CD14-positive monocyte (primary cell): ENCODE measurements at regions not wholly inside any gene's neighbourhood (a gene's known extent, or its start where the extent isn't known, plus 50 kb on each side); places are given as distances from the start of the nearest gene placed in this dataset.

Experiments
- DNase-seq, 3 donors: peaks; one replicate each; pipeline ENCODE4 v3.0.0-alpha.2; 2011 to 2022
- H2AFZ ChIP-seq: 2 replicates; pipeline ENCODE4 v1.6.0; 2012; ENCODE audit warnings: mild to moderate bottlenecking, low read depth, low read length, inconsistent platforms; ENCODE audit not compliant: insufficient read depth, poor library complexity, severe bottlenecking
- H3K27ac ChIP-seq, 2 donors: 1 replicate in 1 of 2; 2 replicates in 1 of 2; pipeline ENCODE4 v1.5.1; 2012 to 2013; ENCODE audit warnings: low read length in 2 of 2, control low read depth in 1 of 2, inconsistent platforms in 1 of 2, low read depth in 1 of 2, mild to moderate bottlenecking in 1 of 2
- H3K27me3 ChIP-seq, 2 donors: one replicate each; pipeline versions ENCODE4 v1.6.0 to v1.6.1; 2011 to 2013; ENCODE audit warnings: low read length in 2 of 2; ENCODE audit not compliant: control insufficient read depth in 2 of 2, insufficient read depth in 2 of 2
- H3K36me3 ChIP-seq, 2 donors: replicated peaks in 1 of 2; 1 replicate in 1 of 2; 2 replicates in 1 of 2; pipeline versions ENCODE4 v1.5.1 to v1.6.1; 2012 to 2013; ENCODE audit warnings: low read length in 2 of 2, control low read depth in 1 of 2, inconsistent platforms in 1 of 2, mild to moderate bottlenecking in 1 of 2; ENCODE audit not compliant: insufficient read depth in 2 of 2, control insufficient read depth in 1 of 2
- H3K4me1 ChIP-seq, 2 donors: 1 replicate in 1 of 2; 2 replicates in 1 of 2; pipeline versions ENCODE4 v1.5.1 to v1.6.1; 2012 to 2013; ENCODE audit warnings: low read length in 2 of 2, control low read depth in 1 of 2, inconsistent platforms in 1 of 2, mild to moderate bottlenecking in 1 of 2, moderate library complexity in 1 of 2; ENCODE audit not compliant: insufficient read depth in 2 of 2, control insufficient read depth in 1 of 2
- H3K4me2 ChIP-seq: replicated peaks from 2 replicates; pipeline ENCODE3; 2012; ENCODE audit warnings: low read length, moderate library complexity, mild to moderate bottlenecking; ENCODE audit not compliant: poor library complexity, severe bottlenecking; ENCODE audit errors: extremely low read depth
- H3K4me3 ChIP-seq, 3 experiments: fragments of 200-600 bp in 1 of 3; sonication (generic) in 1 of 3; replicated peaks in 1 of 3; 1 replicate in 2 of 3; 2 replicates in 1 of 3; pipeline ENCODE4 v1.5.1; 2011 to 2013; ENCODE audit warnings: low read length in 3 of 3, mild to moderate bottlenecking in 3 of 3, control low read depth in 2 of 3, low read depth in 2 of 3, inconsistent platforms in 1 of 3, moderate library complexity in 1 of 3
- H3K79me2 ChIP-seq: 2 replicates; pipeline ENCODE4 v1.6.0; 2012; ENCODE audit warnings: mild to moderate bottlenecking, control low read depth, inconsistent platforms, low read length, moderate library complexity; ENCODE audit not compliant: insufficient read depth
- H3K9ac ChIP-seq: 2 replicates; pipeline ENCODE4 v1.6.0; 2017; ENCODE audit warnings: low read length, mild to moderate bottlenecking; ENCODE audit not compliant: insufficient read depth, poor library complexity, severe bottlenecking
- H3K9me3 ChIP-seq, 2 donors: replicated peaks in 1 of 2; 1 replicate in 1 of 2; 2 replicates in 1 of 2; pipeline versions ENCODE4 v1.5.1 to v1.6.1; 2012 to 2013; ENCODE audit warnings: low read length in 2 of 2, control low read depth in 1 of 2; ENCODE audit not compliant: control insufficient read depth in 1 of 2, insufficient read depth in 1 of 2
- H4K20me1 ChIP-seq: 2 replicates; pipeline ENCODE4 v1.6.0; 2012; ENCODE audit warnings: mild to moderate bottlenecking, low read length, control low read depth, moderate library complexity; ENCODE audit not compliant: insufficient read depth
- H3K27ac Mint-ChIP-seq, 7 donors: one replicate each; pipeline ENCODE4 v1.8.0; 2020; ENCODE audit warnings: mild to moderate bottlenecking in 7 of 7, mixed read lengths in 7 of 7, moderate library complexity in 6 of 7, inconsistent platforms in 2 of 7
- H3K27me3 Mint-ChIP-seq, 3 donors: one replicate each; pipeline ENCODE4 v1.8.0; 2021 to 2022; ENCODE audit warnings: low read depth in 3 of 3, mild to moderate bottlenecking in 3 of 3, mixed read lengths in 3 of 3, moderate library complexity in 3 of 3, inconsistent platforms in 1 of 3
- H3K36me3 Mint-ChIP-seq, 2 donors: one replicate each; pipeline ENCODE4 v1.8.0; 2020; ENCODE audit warnings: mixed read lengths in 2 of 2, inconsistent platforms in 1 of 2, mild to moderate bottlenecking in 1 of 2
- H3K4me1 Mint-ChIP-seq: one replicate; pipeline ENCODE4 v1.8.0; 2020; ENCODE audit warnings: mild to moderate bottlenecking, mixed read lengths
- H3K4me3 Mint-ChIP-seq, 2 donors: one replicate each; pipeline ENCODE4 v1.8.0; 2020; ENCODE audit warnings: mild to moderate bottlenecking in 2 of 2, mixed read lengths in 2 of 2, moderate library complexity in 1 of 2
- H3K9me3 Mint-ChIP-seq, 7 donors: one replicate each; pipeline ENCODE4 v1.8.0; 2020 to 2022; ENCODE audit warnings: mixed read lengths in 7 of 7, mild to moderate bottlenecking in 6 of 7, moderate library complexity in 6 of 7, inconsistent platforms in 2 of 7
- CTCF ChIP-seq: fragments of 200-600 bp; IDR thresholded peaks from one replicate; pipeline ENCODE4 v1.8.0; 2022; ENCODE audit warnings: antibody characterized with exemption, mild to moderate bottlenecking
- WGBS: methylation state at CpG from one replicate; pipeline ENCODE4 v1.1.5; 2013; ENCODE audit warnings: missing lambda C conversion rate; ENCODE audit not compliant: insufficient coverage; 5-methylcytosine and 5-hydroxymethylcytosine counted together
- intact Hi-C, 2 donors: fragments of 100-400 bp; cut with micrococcal nuclease; formaldehyde crosslinking; loops; one replicate each; pipeline versions ENCODE4 v1.15.0 to v1.15.1; 2023

- intact Hi-C loops: no loop called here
- TF ChIP-seq CTCF: no peak
- Mint-ChIP-seq H3K4me1 (no peaks in the 10 kb centered on the region), H3K27ac (no peak overlapping the region), H3K9me3 (peaks cover 0 to 8% (median 2%) of the 10 kb centered on the region in 7 donors), H3K36me3 (no peaks in the 10 kb centered on the region), H3K4me3 (no peak overlapping the region), H3K27me3 (no peaks in the 10 kb centered on the region)
- Histone ChIP-seq H3K27me3 (no peaks in the 10 kb centered on the region), H4K20me1 (no peaks in the 10 kb centered on the region), H2AFZ (no peak overlapping the region), H3K79me2 (no peaks in the 10 kb centered on the region), H3K4me3 (no peak overlapping the region), H3K9ac (no peak overlapping the region), H3K36me3 (no peaks in the 10 kb centered on the region), H3K27ac (no peak overlapping the region), H3K4me1 (no peaks in the 10 kb centered on the region), H3K4me2 (no peak overlapping the region), H3K9me3 (peaks cover 0 to under 1% of the 10 kb centered on the region in 2 donors)
- no peak for DNase-seq
- WGBS: no CpG with 5 or more reads among the region's 2 CpGs
Measured at GRCh38 chr15:46723308-46723707, 994.0 kb upstream of the SEMA6D start.

- H3K79me2 ChIP-seq: no peaks in the 10 kb centered on the region
- no peaks in the 10 kb centered on the region for H3K4me1 Mint-ChIP-seq
- H2AFZ ChIP-seq: no peak overlapping the region
- no peaks in the 10 kb centered on the region for H3K4me1 ChIP-seq
- peaks cover 0 to 19% (median 11%) of the 10 kb centered on the region in 7 donors for H3K9me3 Mint-ChIP-seq
- no peaks in the 10 kb centered on the region for H3K27me3 ChIP-seq
- no peak overlapping the region for H3K4me3 ChIP-seq
- H3K4me3 Mint-ChIP-seq: no peak overlapping the region
- H3K4me2 ChIP-seq: no peak overlapping the region
- no peak overlapping the region for H3K27ac Mint-ChIP-seq
- H3K27me3 Mint-ChIP-seq: peaks cover 0 to 1% (median 0%) of the 10 kb centered on the region in 3 donors
- H3K9me3 ChIP-seq: peaks cover 13 to 15% of the 10 kb centered on the region in 2 donors
- H3K27ac ChIP-seq: no peak overlapping the region
- no peaks in the 10 kb centered on the region for H4K20me1 ChIP-seq
- no peak overlapping the region for H3K9ac ChIP-seq
- H3K36me3 Mint-ChIP-seq: no peaks in the 10 kb centered on the region
- intact Hi-C loops: no loop called here
- no CpG with 5 or more reads among the region's 1 CpG for WGBS
- H3K36me3 ChIP-seq: no peaks in the 10 kb centered on the region
- no peak for TF ChIP-seq CTCF
- DNase-seq: no peak
Measured at GRCh38 chr15:46732060-46732459, 985.2 kb upstream of the SEMA6D start.
